H1 (cell line): ENCODE measurements at regions not wholly inside any gene's neighbourhood (a gene's known extent, or its start where the extent isn't known, plus 50 kb on each side); places are given as distances from the start of the nearest gene placed in this dataset.

ENCODE experiments used
- CTCF ChIP-seq, 3 experiments: IDR thresholded peaks; 1 replicate in 2 of 3; 2 replicates in 1 of 3; pipeline versions ENCODE4 v1.5.1 to v1.6.1; 2011; ENCODE audit warnings: low read length in 3 of 3, mild to moderate bottlenecking in 3 of 3, inconsistent platforms in 2 of 3, low read depth in 1 of 3, moderate library complexity in 1 of 3; ENCODE audit not compliant: insufficient read depth in 1 of 3; ENCODE audit errors: control extremely low read depth in 1 of 3
- EGR1 ChIP-seq: IDR thresholded peaks from 2 replicates; pipeline ENCODE4 v1.6.1; 2011; ENCODE audit warnings: low read depth, low read length, borderline replicate concordance
- POLR2A ChIP-seq, 2 experiments: IDR thresholded peaks; 1 replicate in 1 of 2; 2 replicates in 1 of 2; pipeline ENCODE4 v1.6.1; 2011; ENCODE audit warnings: low read depth in 2 of 2, low read length in 2 of 2, mild to moderate bottlenecking in 2 of 2; ENCODE audit errors: control extremely low read depth in 1 of 2
- SP1 ChIP-seq: IDR thresholded peaks from 2 replicates; pipeline ENCODE4 v1.6.1; 2011; ENCODE audit warnings: low read depth, low read length

- TF ChIP-seq SP1 = no peak
- TF ChIP-seq EGR1 = no peak
- TF ChIP-seq POLR2A (IDR thresholded peaks at IDR 0.05; ENCODE audit: control extremely low read depth in 1 of 2, low read depth in 2 of 2, low read length in 2 of 2) = no peak
- no peak for TF ChIP-seq CTCF (IDR thresholded peaks at IDR 0.05; ENCODE audit: control extremely low read depth in 1 of 3, insufficient read depth in 1 of 3, low read depth in 1 of 3, low read length in 3 of 3)
Measured at GRCh38 chr18:44090453-44090852, 590.2 kb upstream of the SETBP1 start.
